Hepatocyte (in vitro differentiated cells): ENCODE measurements at regions not wholly inside any gene's neighbourhood (a gene's known extent, or its start where the extent isn't known, plus 50 kb on each side); places are given as distances from the start of the nearest gene placed in this dataset.

Experiments used
- DNase-seq: peaks from one replicate; pipeline ENCODE4 v3.0.0-alpha.2; 2016; ENCODE audit warnings: low spot score
- H2AFZ ChIP-seq: fragments of 200-600 bp; sonication (generic); 2 replicates; pipeline ENCODE4 v1.6.0; 2016; ENCODE audit warnings: antibody characterized with exemption, mild to moderate bottlenecking
- H3K27ac ChIP-seq: fragments of 200-600 bp; sonication (generic); 2 replicates; pipeline ENCODE4 v1.5.1; 2016; ENCODE audit warnings: mild to moderate bottlenecking
- H3K27me3 ChIP-seq: fragments of 200-600 bp; sonication (generic); 2 replicates; pipeline ENCODE4 v1.6.1; 2016
- H3K36me3 ChIP-seq: fragments of 200-600 bp; sonication (generic); replicated peaks from 2 replicates; pipeline ENCODE4 v1.5.1; 2016; ENCODE audit warnings: low read depth; ENCODE audit not compliant: insufficient read depth
- H3K4me1 ChIP-seq: fragments of 200-600 bp; sonication (generic); 2 replicates; pipeline ENCODE4 v1.5.1; 2016; ENCODE audit warnings: mild to moderate bottlenecking, moderate library complexity; ENCODE audit not compliant: insufficient read depth
- H3K4me2 ChIP-seq: fragments of 200-600 bp; sonication (generic); 2 replicates; pipeline ENCODE4 v1.6.0; 2016
- H3K4me3 ChIP-seq: fragments of 200-600 bp; sonication (generic); 2 replicates; pipeline ENCODE4 v1.5.1; 2016; ENCODE audit warnings: mild to moderate bottlenecking
- H3K79me2 ChIP-seq: fragments of 200-600 bp; sonication (generic); 2 replicates; pipeline ENCODE4 v1.6.0; 2017; ENCODE audit warnings: mild to moderate bottlenecking
- H3K9me2 ChIP-seq: fragments of 200-600 bp; sonication (generic); replicated peaks from 2 replicates; pipeline ENCODE4 v1.6.0; 2017; ENCODE audit warnings: mild to moderate bottlenecking; ENCODE audit not compliant: insufficient read depth
- H3K9me3 ChIP-seq: fragments of 200-600 bp; sonication (generic); 2 replicates; pipeline ENCODE4 v1.5.1; 2016; ENCODE audit warnings: low read depth, mild to moderate bottlenecking
- H4K20me1 ChIP-seq: fragments of 200-600 bp; sonication (generic); 2 replicates; pipeline ENCODE4 v1.6.0; 2016; ENCODE audit warnings: mild to moderate bottlenecking; ENCODE audit not compliant: insufficient read depth, poor library complexity, severe bottlenecking
- CTCF ChIP-seq: fragments of 200-600 bp; sonication (generic); IDR thresholded peaks from 2 replicates; pipeline ENCODE4 v1.5.1; 2016; ENCODE audit warnings: antibody characterized with exemption, mild to moderate bottlenecking; ENCODE audit not compliant: poor library complexity
- EZH2 ChIP-seq: fragments of 200-600 bp; sonication (generic); IDR thresholded peaks from 2 replicates; pipeline ENCODE4 v1.6.1; 2016; ENCODE audit warnings: antibody characterized with exemption, mild to moderate bottlenecking, borderline replicate concordance
- EZH2phosphoT487 ChIP-seq: fragments of 200-600 bp; sonication (generic); IDR thresholded peaks from one replicate; pipeline ENCODE4 v1.6.1; 2018; ENCODE audit warnings: antibody characterized with exemption, mild to moderate bottlenecking, low read depth, moderate library complexity; ENCODE audit not compliant: unreplicated experiment, severe bottlenecking
- whole genome bisulfite sequencing: methylation state at CpG from one replicate; pipeline ENCODE4 v1.1.6; 2016; ENCODE audit warnings: low lambda C conversion rate; ENCODE audit errors: missing lambda C conversion rate; 5-methylcytosine and 5-hydroxymethylcytosine counted together

DNA sequence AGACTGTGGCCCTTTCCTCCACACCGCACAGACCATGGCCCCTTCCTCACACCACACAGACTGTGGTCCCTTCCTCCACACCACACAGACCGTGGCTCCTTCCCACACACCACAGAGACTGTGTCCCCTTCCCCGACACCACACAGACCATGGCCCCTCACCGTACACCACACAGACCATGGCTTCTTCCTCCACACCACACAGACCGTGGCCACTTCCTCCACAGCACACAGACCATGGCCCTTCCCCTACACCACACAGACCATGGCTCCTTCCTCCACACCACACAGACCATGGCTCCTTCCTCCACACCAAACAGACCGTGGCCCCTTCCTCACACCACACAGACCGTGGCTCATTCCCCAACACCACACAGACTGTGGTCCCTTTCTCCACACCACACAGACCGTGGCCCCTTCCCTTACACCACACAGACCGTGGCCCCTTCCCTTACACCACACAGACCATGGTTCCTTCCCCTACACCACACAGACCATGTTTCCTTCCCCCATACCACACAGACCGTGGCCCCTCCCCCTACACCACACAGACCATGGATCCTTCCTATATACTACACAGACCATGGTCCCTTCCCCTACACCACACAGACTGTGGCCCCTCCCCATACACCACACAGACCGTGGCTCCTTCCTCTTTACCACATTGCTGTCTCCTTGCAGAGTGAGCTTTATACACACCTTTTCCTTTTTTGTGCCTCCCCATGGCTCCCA is 297.5 kb upstream of the FOXF1 start:
- no peak overlapping the region for H3K4me3 ChIP-seq
- H4K20me1 ChIP-seq, result no peaks in the 10 kb centered on the region
- no peaks in the 10 kb centered on the region for H3K4me1 ChIP-seq
- no peaks in the 10 kb centered on the region for H3K27me3 ChIP-seq
- H3K27ac ChIP-seq, result no peak overlapping the region
- 96% methylated on average over 11 of the region's 11 CpGs for WGBS
- H3K79me2 ChIP-seq, result no peaks in the 10 kb centered on the region
- H3K9me2 ChIP-seq, result no peaks in the 10 kb centered on the region
- TF ChIP-seq EZH2phosphoT487 (no peak), CTCF (no peak), EZH2 (no peak)
- no peak overlapping the region for H2AFZ ChIP-seq
- DNase-seq, result no peak
- no peak overlapping the region for H3K4me2 ChIP-seq
- H3K9me3 ChIP-seq, result no peaks in the 10 kb centered on the region
- no peaks in the 10 kb centered on the region for H3K36me3 ChIP-seq

- Histone ChIP-seq H2AFZ (no peak overlapping the region), H3K27ac (no peak overlapping the region), H3K4me2 (no peak overlapping the region), H3K27me3 (no peaks in the 10 kb centered on the region), H3K9me2 (no peaks in the 10 kb centered on the region), H3K4me1 (no peaks in the 10 kb centered on the region), H3K79me2 (no peaks in the 10 kb centered on the region), H3K4me3 (no peak overlapping the region), H4K20me1 (no peaks in the 10 kb centered on the region), H3K9me3 (no peaks in the 10 kb centered on the region), H3K36me3 (no peaks in the 10 kb centered on the region)
- WGBS, result 71% methylated on average over 12 of the region's 12 CpGs
- TF ChIP-seq EZH2, result no peak
- no peak for TF ChIP-seq EZH2phosphoT487
- TF ChIP-seq CTCF, result no peak
- DNase-seq, result no peak
Observed at GRCh38 chr16:86213437-86214205, 296.7 kb upstream of the FOXF1 start.

DNA sequence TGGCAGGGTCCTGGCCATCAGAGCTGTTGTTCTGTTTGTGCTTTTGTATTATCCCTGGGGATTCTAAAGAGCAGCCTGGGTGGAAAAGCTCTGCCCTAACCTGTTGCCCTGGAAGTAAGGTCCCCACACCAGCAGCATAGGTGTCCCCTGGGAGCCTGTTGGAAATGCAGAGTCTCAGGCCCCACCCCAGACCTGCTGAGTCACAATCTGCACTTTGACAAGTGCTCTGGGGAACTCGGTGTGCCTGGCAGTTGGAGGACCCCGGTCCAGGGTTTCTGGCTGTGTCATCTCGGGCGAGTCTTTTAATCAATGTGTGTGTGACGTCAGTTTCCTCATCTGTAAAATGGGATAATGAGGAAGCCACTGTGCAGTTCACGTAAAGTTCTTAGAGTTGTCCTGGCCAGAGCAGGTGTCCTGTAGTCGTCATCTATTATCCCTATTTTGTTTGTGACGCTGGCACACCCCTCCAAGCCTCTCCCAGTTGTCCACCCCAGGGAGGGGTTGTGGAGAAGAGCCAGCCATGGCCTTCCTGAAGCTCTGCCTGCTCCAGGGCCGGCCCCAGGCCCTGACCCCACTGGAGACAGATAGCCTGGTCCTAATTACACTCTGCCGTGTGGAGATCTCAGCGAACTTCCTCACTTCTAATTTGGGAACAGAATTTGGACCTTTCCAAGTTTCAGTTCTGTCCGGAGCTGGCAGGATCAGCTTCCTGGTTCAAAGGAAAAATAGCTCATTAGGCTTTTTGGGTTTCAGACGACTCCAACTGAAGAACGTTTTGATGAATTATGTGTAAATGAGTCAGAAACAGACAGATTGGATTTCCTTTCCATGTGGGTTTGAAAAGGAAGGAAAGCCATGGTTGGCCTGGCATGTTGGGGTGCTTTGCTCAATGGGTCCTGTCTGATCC is 295.7 kb upstream of the FOXF1 start:
- Histone ChIP-seq H3K4me3 (no peak overlapping the region), H2AFZ (no peak overlapping the region), H3K9me2 (no peaks in the 10 kb centered on the region), H3K4me1 (peaks cover 7% of the 10 kb centered on the region), H3K36me3 (no peaks in the 10 kb centered on the region), H4K20me1 (no peaks in the 10 kb centered on the region), H3K4me2 (no peak overlapping the region), H3K27me3 (no peaks in the 10 kb centered on the region), H3K9me3 (no peaks in the 10 kb centered on the region), H3K79me2 (no peaks in the 10 kb centered on the region), H3K27ac (no peak overlapping the region)
- WGBS, result 84% methylated on average over 14 of the region's 14 CpGs
- TF ChIP-seq EZH2phosphoT487 (no peak), CTCF (no peak), EZH2 (no peak)
- DNase-seq, result no peak
